ENCODE measurements at regions not wholly inside any gene's neighbourhood (a gene's known extent, or its start where the extent isn't known, plus 50 kb on each side); places are given as distances from the start of the nearest gene placed in this dataset.

- DNase-seq = no peak
Measured at GRCh38 chr1:47674189-47674588, 236.3 kb downstream of the FOXD2 start.

- no peak for DNase-seq
Measured at GRCh38 chr1:47675047-47675675, 237.3 kb downstream of the FOXD2 start.

GRCh38 chr1:47675721-47676120 lies 237.9 kb downstream of the FOXD2 start:
- DNase-seq = no peak

DNA sequence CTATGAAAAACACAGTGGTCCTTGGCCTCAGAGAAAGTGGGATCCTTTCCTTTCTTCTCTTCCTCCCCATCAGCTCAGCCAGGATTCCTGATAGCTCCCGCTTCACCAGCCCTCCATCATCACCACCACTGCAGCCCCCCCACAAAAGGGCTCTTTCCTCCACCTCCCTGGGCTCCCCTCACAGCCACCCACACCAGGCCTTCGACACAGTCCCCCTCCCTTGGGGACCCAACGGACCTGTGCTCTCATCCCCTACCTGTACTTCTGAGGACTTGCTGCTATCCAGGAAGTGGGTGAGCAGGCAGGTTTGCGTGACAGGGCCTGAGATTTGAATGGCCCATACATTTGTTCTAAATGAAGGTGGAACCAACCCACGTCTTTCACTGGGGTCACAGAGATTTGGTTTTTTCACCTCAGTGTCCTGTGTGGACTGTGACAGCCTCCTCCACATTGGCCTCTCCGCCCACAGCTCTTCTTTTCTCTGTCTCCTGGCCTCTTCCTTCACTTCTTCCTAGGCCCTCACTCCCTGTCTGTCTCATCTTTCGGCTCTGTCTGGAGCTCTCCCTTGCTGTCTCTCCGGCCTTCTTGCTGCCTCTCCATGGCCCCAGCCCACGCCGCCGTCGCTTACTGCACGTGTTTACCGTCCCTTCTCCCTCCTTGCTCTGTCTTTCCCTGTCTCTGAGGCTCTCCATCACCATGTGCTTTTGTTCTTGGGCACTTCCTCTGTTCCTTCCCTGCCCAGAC lies 238.6 kb downstream of the FOXD2 start:
- DNase-seq = no peak

DNA sequence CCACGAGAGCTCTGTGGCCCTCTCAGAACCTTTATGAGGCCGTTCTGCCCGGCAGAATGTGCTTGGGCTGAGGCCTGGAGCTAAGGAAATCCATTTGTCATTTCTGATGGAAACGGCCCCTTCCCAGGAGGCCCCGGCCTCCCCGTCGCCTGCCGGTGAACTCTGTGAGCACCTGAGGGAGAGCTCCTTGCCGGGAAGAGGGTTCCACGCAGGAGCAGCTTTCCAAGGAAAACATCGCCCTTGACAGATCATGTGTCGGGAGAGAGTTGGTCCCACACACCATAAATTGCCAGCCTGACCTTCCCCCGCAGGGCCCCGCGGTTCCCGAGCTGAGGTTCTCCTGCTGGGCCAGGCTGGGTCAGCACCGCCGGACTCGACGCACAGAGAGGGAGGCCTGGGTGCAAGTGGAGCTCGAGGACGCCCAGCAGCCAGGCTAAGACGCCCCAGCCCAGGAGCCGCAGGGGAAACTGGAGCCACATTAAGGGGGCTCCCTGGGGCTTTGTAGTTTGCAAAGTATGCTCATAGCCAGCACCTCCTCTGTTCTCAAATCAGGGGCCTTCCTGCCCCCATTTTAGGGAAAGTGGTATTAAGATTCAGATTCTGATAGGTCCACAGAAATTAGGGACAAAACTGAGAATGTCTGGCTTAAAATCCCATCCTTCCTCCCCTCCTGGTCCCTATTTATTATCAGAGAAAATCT lies 239.5 kb downstream of the FOXD2 start:
- DNase-seq = no peak

DNA sequence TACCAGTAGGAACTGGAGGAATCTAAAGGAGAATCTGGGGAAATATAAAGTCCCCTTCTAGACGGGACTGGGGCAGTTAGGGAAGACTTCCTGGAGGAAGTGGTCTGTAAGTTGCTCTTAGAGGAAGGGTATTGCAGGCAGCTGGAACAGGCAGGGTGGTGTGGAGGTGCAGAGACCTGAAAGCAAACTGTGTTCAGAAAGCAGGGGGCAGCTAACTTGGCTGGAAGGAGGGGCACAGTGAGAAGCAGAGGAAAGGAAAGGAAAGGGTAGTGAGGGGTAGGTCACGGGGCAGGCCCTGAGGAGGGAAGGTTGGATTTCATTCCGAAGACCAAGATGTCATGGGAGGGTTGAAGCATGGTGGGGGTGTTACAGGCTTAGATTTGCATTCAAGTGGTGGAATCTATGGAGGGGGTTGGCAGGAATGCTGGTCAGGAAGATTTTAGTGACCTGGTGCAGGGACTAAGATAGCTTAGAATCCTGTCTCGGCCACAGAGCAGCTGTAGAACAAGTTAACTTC lies 240.7 kb downstream of the FOXD2 start:
- peak; percentile 9 for DNase-seq

DNA sequence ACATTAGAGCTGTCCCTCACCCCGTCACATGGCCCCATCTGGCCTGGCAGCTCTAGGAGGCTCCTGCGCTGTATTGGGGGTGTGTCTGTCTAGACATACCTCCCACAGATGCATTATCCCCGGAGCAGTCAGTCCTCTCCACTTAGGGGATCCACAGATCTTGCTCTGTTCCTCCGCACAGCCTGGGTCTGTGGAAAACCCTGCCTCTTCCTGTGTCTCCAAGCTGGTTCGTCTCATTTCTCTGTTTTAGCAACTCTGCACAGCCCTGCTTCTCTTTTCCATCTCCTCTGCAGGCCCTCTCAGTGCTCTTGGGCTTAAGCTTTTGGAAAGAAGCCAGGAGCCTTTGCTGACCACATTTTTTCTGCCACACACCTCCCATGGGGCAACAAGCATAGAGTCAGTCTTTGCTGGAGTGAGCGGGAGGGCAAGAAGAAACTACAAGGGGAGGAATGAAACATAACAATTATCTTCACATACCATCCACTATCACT lies 241.5 kb downstream of the FOXD2 start:
- DNase-seq = no peak

GRCh38 chr1:47679826-47680225 lies 242.0 kb downstream of the FOXD2 start:
- peak; percentile 5 for DNase-seq

DNA sequence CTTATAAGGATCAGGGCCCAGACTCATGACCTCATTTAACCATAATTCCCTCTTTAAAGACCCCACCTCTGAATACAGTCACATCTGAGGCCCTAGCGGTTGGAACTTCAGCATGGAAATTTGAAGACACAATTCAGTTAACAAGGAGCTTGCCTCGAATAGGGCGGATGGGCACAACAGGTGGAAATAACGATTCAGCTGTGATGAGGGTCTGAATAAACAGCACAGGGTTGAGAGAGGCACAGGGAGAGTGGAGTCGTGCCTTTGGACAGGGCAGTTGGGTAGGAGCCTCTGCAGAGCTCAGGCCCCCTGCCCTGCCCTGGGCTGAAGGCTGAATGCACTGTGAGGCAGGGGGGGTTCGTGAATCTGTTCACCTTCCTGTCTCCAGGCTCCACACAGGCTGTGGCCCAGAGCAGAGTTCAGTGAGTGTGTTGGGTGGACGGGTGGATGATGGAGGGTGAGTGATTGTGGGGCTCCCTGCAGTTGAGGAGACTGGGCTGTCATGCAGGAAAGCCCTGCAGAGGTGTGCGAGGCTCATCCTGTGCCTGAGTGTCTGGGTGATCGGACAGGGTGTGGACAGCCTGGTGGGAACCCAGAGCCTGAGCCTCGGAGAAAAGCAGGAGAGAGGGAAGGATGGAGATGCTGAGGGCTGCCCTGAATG lies 243.1 kb downstream of the FOXD2 start:
- peak; percentile 12 for DNase-seq

DNA sequence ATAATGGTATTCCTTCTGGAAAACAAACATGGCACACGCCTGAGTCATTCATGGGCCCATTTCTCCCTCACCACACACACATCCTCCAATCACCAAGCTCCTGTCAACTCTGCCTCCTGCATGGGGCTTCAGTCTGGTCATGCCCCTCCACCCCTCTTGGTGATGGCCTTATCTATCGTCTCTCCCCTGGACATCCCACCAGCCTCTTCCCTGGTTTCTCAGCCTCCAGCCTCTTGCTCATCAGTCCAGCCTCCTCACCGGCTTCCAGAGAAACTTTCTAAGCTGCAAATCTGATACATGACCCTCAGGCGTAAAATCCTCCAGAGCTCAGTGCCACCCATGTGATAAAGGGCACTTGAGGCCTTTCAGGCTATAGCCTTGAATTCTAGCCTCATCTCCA lies 243.9 kb downstream of the FOXD2 start:
- no peak for DNase-seq

- peak; percentile 5 for DNase-seq
Measured at GRCh38 chr1:47682198-47682597, 244.4 kb downstream of the FOXD2 start.

DNA sequence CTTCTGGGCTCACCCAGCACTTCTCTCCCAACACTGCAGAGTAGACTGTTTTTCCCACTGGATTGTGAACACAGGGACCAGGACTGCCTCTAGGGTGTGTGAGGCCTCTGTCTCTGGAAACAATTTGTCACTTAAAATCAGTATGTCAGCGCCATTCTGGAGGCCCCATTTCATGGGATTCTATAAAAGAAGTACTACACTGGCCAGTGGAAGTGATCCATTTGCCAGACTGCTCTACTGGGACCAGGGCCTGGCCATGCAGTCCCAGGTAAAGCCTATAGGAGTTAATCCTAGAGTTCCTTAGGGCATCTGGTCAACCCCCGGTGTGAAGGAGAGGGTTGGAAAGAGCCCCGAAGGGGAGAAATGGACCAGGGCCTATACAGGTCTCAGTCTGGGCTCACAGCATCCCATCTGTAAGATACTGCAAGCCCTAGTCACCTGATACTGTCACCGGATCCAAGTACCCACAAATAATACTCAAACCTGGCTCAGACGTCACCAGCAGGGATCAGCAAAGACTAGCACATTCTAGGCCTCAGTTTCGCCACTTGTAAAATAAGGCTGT lies 245.0 kb downstream of the FOXD2 start:
- no peak for DNase-seq

GRCh38 chr1:47683401-47683800 lies 245.6 kb downstream of the FOXD2 start:
- DNase-seq = peak; percentile 5

DNA sequence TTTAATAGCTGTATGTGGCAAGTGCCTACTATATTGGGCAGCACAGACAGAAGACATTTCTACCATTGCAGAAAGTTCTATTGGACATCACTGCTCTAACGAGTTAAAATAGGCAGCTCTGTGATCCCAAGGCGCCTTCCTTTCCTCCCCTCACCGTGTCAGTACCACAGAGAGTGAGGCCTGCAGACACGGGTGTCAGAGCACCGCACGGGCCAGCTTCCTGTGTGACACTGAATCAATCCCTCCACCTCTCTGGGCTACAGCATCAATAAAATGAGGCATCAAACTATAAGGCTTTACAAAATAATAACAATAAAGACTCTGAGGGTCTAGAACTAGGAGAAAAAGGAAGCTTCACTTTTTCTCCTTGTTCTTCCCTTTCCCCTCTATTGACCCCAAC lies 246.7 kb downstream of the FOXD2 start:
- DNase-seq = peak; percentile 10

DNA sequence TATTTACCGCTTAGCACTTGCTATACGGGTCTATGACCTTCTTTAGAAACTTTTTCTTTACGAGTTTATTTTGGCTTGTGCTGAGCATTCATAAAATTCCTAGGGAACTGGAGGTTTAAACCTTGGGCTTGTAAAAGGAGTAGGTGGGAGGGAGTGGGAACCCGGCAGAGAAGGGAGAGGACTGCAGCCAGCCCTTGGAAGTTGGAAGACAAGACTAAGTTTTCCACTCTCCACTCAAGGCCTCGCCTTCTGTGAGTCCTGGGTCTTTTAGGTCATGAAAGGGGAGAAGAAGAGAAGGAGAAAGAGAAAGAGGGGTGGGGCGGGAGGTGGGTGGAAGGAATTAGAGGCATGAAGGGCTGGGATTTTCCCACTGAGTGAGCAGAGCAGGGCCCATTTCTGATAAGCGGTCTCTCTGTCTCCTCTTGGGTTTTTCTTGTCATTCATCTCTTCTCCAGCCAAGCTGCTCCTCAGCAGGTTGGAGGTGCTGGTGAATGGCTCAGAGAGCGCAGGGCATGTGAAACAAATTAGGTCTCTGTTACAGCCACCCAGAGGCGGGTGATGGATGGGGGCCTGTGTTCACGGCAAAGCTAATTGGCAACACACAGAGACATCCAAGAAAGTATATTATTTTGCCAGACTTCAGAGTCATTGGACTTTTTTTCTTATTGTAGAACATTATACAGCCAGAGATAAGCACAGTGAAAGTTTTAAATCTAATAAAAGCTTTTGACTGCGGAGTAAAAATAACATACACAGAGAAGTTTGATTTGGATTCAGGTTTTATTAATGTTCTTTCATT lies 247.3 kb downstream of the FOXD2 start:
- DNase-seq = peak; percentile 4

DNA sequence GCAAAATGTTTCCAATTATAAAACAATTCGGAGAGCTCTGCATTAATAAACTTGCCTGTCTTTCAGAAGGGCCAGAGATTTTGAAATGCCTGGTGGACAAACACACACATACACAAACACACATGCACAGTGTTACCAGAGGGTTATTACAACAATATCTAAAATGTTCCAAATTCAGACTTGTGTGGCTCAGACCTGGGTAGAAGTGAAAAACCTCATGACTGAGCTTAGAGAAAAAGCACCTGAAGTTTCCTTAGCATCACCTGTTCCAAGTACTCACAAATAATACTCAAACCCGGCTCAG lies 247.9 kb downstream of the FOXD2 start:
- no peak for DNase-seq

DNA sequence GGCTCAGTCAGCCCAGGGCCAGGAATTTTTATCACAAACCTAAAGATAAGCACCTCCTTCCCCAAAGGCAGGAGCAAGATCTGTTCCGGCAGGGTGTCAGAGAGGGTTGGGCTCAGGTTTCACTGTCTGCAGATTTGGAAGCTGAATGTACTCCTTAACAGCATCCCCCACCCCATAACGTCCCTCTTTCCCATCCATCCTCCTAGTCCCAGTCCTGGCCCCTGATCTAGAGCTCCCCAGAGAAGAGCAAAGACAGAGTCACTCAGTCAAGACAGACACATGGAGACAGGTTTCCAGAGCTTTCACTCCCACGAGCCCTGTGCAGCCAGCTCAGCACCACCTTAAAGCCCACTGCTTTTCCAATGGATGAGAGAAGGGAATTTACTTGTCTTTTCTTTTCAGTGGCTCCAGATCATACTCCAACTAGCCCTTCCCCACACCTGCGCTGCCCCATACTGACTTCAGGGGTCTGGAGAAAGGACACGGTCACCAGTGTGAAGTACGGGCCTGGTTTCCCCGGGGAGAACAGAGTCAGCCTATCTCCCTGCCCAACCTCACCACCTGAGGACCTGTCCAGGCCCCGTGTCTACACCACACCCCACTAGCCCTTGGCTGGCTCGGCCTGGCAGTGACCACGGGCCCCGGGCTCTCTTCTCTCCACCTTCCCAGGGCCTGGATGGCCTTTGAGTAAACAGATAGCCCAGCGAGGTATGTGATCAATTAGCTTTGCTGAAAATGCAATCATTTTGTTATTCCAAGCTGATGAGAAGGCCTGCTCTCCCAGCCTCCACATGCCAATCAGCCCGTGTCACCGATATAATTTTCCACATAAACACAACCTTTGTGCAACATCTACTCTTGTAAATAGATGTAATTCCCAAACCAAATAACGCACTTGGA lies 249.1 kb downstream of the FOXD2 start:
- no peak for DNase-seq

GRCh38 chr1:47687631-47688460 lies 250.0 kb downstream of the FOXD2 start:
- no peak for DNase-seq

- no peak for DNase-seq
Measured at GRCh38 chr1:47688461-47689296, 250.8 kb downstream of the FOXD2 start.
